ENCODE measurements at regions not wholly inside any gene's neighbourhood (a gene's known extent, or its start where the extent isn't known, plus 50 kb on each side); places are given as distances from the start of the nearest gene placed in this dataset.

GRCh38 chr10:83765731-83766130 is 373.6 kb upstream of the GHITM start:
- TF ChIP-seq CTCF (IDR thresholded peaks at IDR 0.05) (no peak), POLR2AphosphoS5 (IDR thresholded peaks at IDR 0.05) (no peak), POLR2A (IDR thresholded peaks at IDR 0.05) (no peak)

Data from prostate gland (tissue), 2 donors.